HepG2 (cell line): ENCODE measurements at regions not wholly inside any gene's neighbourhood (a gene's known extent, or its start where the extent isn't known, plus 50 kb on each side); places are given as distances from the start of the nearest gene placed in this dataset.

Experiments used
- ATAC-seq: fragments of 200-7000 bp; cut with Tn5 transposase; 3 replicates; pipeline ENCODE4 v1.9.1; 2020; ENCODE audit warnings: mild to moderate bottlenecking, moderate library complexity
- BruUV-seq: library from RNA; stranded (reverse); fragments of 400-500 nt; replicated peaks from 2 replicates; lab custom pipeline; 2021; lab: Mats Ljungman, UMichigan
- CTCF ChIA-PET: fragments of 300-600 bp; formaldehyde crosslinking; extraction: SDS; loops from one replicate; lab custom pipeline; 2021; ENCODE audit warnings: low total read pairs, inconsistent platforms, low intra/inter-chr PET ratio; lab: Yijun Ruan, JAX
- POLR2A ChIA-PET: fragments of 350-600 bp; sonication (Branson Sonifier 250); formaldehyde crosslinking; loops from one replicate; lab custom pipeline; 2020; ENCODE audit warnings: antibody characterized with exemption, inconsistent platforms; lab: Yijun Ruan, JAX
- DNase-seq: peaks from one replicate; pipeline ENCODE4 v3.0.0-alpha.2; 2015; ENCODE audit warnings: low spot score
- FAIRE-seq: peaks from 3 replicates; lab custom pipeline; 2011; peaks lifted over from hg19 to GRCh38; lab: Jason Lieb, UNC
- H2AFZ ChIP-seq: one replicate; pipeline ENCODE4 v1.6.1; 2011; ENCODE audit warnings: low read length, inconsistent platforms
- H3K27ac ChIP-seq: fragments of 300-600 bp; 3 replicates; pipeline ENCODE4 v1.8.0; 2011; ENCODE audit warnings: mixed run types, mild to moderate bottlenecking, mixed read lengths, low read length, inconsistent platforms; ENCODE audit not compliant: insufficient read depth; ENCODE audit errors: extremely low read length
- H3K27me3 ChIP-seq, 2 experiments: fragments of 200-600 bp in 1 of 2; 2 replicates in 1 of 2; 3 replicates in 1 of 2; pipeline versions ENCODE4 v1.6.0 to v1.8.0; 2011; ENCODE audit warnings: low read length in 2 of 2, mild to moderate bottlenecking in 2 of 2, moderate library complexity in 2 of 2, inconsistent platforms in 1 of 2; ENCODE audit not compliant: insufficient read depth in 2 of 2, control insufficient read depth in 1 of 2
- H3K36me3 ChIP-seq, 2 experiments: fragments of 200-600 bp in 1 of 2; replicated peaks in 1 of 2; 2 replicates in 1 of 2; 3 replicates in 1 of 2; pipeline versions ENCODE4 v1.5.1 to v1.8.0; 2011; ENCODE audit warnings: low read length in 2 of 2, inconsistent platforms in 1 of 2; ENCODE audit not compliant: insufficient read depth in 2 of 2, control insufficient read depth in 1 of 2
- H3K4me1 ChIP-seq: 2 replicates; pipeline ENCODE4 v1.5.1; 2012; ENCODE audit warnings: low read length, inconsistent platforms; ENCODE audit not compliant: insufficient read depth
- H3K4me2 ChIP-seq: 2 replicates; pipeline ENCODE4 v1.6.0; 2011; ENCODE audit warnings: low read depth, low read length, inconsistent platforms
- H3K4me3 ChIP-seq, 3 experiments: fragments of 200-600 bp in 1 of 3; sonication (generic), shearing (Covaris generic) in 1 of 3; replicated peaks in 1 of 3; 2 replicates each; pipeline ENCODE4 v1.5.1; 2011 to 2016; ENCODE audit warnings: low read length in 3 of 3, inconsistent platforms in 2 of 3, low read depth in 2 of 3, mild to moderate bottlenecking in 2 of 3, control low read depth in 1 of 3, mixed read lengths in 1 of 3; ENCODE audit not compliant: insufficient read depth in 1 of 3
- H3K79me2 ChIP-seq: one replicate; pipeline ENCODE4 v1.6.1; 2011; ENCODE audit warnings: low read length, inconsistent platforms; ENCODE audit not compliant: insufficient read depth
- H3K9ac ChIP-seq: 2 replicates; pipeline ENCODE4 v1.6.0; 2011; ENCODE audit warnings: mild to moderate bottlenecking, low read depth, low read length, inconsistent platforms; ENCODE audit not compliant: insufficient read depth
- H3K9me3 ChIP-seq: 2 replicates; pipeline ENCODE4 v1.5.1; 2012; ENCODE audit warnings: mild to moderate bottlenecking, low read length
- H4K20me1 ChIP-seq: 2 replicates; pipeline ENCODE4 v1.6.0; 2011; ENCODE audit warnings: inconsistent platforms, mild to moderate bottlenecking, low read length, moderate library complexity; ENCODE audit not compliant: insufficient read depth
- FIP1L1 ChIP-seq: fragments of 200-400 bp; formaldehyde crosslinking; IDR thresholded peaks from 2 replicates; pipeline ENCODE4 v1.6.1; 2018; ENCODE audit warnings: low read depth, mild to moderate bottlenecking, low read length, moderate library complexity, borderline replicate concordance; ENCODE audit not compliant: insufficient read depth
- NR2C2 ChIP-seq: sonication (generic); formaldehyde crosslinking; IDR thresholded peaks from 2 replicates; pipeline ENCODE4 v1.4.0; 2020; ENCODE audit warnings: missing genetic modification reagents, mild to moderate bottlenecking, moderate library complexity, borderline replicate concordance
- ZFP41 ChIP-seq: sonication (generic); formaldehyde crosslinking; IDR thresholded peaks from 2 replicates; pipeline ENCODE4 v1.4.0; 2020; ENCODE audit warnings: mild to moderate bottlenecking, missing genetic modification reagents, borderline replicate concordance
- ZNF383 ChIP-seq: sonication (generic); formaldehyde crosslinking; IDR thresholded peaks from 2 replicates; pipeline ENCODE4 v1.4.0; 2020; ENCODE audit warnings: missing genetic modification reagents, mild to moderate bottlenecking, borderline replicate concordance
- ZNF44 ChIP-seq: sonication (generic); formaldehyde crosslinking; IDR thresholded peaks from 2 replicates; pipeline ENCODE4 v1.5.1; 2020; ENCODE audit warnings: mild to moderate bottlenecking, missing genetic modification reagents
- WGBS: methylation state at CpG from one replicate; pipeline ENCODE4 v1.1.6; 2017; ENCODE audit warnings: low lambda C conversion rate; 5-methylcytosine and 5-hydroxymethylcytosine counted together
- in situ Hi-C: cut with HindIII; loops from 2 replicates; pipeline ENCODE4 v1.10.0; 2017; ENCODE audit warnings: low pct_unique_long_range_greater_than_20kb; ENCODE audit not compliant: extremely low pct_ligation_motif_present
- intact Hi-C: fragments of 100-400 bp; cut with micrococcal nuclease; formaldehyde crosslinking; loops from one replicate; pipeline ENCODE4 v1.10.0; 2022; ENCODE audit not compliant: unreplicated experiment
- TF ChIP-seq, protein P1 (sequence below): sonication (generic); formaldehyde crosslinking; IDR thresholded peaks from 2 replicates; pipeline ENCODE4 v1.5.0; 2020; ENCODE audit warnings: mild to moderate bottlenecking, missing genetic modification reagents, moderate library complexity
- TF ChIP-seq, protein P2 (sequence below): sonication (generic); formaldehyde crosslinking; IDR thresholded peaks from 2 replicates; pipeline ENCODE4 v1.4.0; 2020; ENCODE audit warnings: missing genetic modification reagents, mild to moderate bottlenecking, borderline replicate concordance
- TF ChIP-seq, protein P3 (sequence below): sonication (generic); formaldehyde crosslinking; IDR thresholded peaks from 2 replicates; pipeline ENCODE4 v1.5.0; 2020; ENCODE audit warnings: mild to moderate bottlenecking, missing genetic modification reagents, borderline replicate concordance

DNA sequence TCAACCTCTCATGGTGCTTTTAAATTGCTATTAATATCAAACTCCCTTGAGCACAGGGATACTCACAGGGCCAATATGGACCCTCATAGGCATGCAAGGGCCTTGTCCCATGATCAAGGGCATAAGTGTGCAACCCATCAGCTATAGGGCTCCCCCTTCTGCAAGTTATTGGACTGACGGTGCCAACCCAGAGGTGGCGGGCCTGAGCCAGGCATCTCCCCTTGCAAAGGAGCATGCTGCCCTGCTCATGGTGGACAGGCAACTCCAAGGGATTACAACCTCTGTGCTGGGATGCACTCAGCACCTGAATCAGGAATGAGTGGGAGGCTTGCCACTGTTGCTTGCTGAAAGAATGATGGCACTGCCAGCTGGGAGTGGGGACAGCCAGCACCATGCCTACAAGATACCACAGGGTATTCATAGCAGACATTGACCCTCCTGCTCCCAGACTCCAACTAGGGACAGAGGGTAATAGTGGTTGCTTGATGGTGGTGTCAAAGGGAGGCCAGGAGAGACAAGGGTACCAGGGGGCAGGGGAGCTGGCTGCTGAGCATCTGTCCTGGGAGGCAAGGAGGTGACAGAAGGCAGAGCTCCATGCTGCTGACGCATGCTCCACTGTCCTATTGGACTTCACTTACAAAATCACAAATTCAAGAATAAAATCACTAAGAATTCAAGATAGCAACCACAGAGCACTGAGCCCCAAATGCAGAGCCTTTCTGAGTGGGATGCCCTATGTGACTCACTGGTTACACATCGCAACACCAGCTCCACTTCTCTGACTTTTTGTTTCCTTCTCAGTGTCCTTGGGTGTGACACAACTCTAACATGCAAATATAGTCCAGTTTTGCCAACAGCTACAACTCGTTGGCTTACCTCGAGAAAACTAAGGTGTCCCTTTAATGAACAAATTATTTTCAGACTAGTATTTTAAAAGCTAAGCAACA is 157.1 kb upstream of the CCDC150 start:
- FAIRE-seq (no peak), ATAC-seq (peak; percentile 51; the same call in 2 of the 3 replicates), DNase-seq (no peak)
- 3% methylated on average over 6 of the region's 6 CpGs for WGBS
- H3K27ac ChIP-seq, result no peak overlapping the region
- no peaks in the 10 kb centered on the region for H3K79me2 ChIP-seq
- CTCF ChIA-PET, result no interaction called here
- H3K27me3 ChIP-seq, result peaks cover 0 to 7% of the 10 kb centered on the region in 2 experiments; a peak in 2 of 5 replicates
- BruUV-seq, result no TSS peak
- intact Hi-C loops, result no loop called here
- POLR2A ChIA-PET, result no interaction called here
- TF ChIP-seq ZNF383 (CRISPR knock-in tag) (no peak), ZFP41 (CRISPR knock-in tag) (no peak)
- no peak overlapping the region for H2AFZ ChIP-seq
- no peaks in the 10 kb centered on the region for H3K9me3 ChIP-seq
- H4K20me1 ChIP-seq, result no peaks in the 10 kb centered on the region
- no peak overlapping the region for H3K4me3 ChIP-seq
- no peaks in the 10 kb centered on the region for H3K4me1 ChIP-seq
- no peak overlapping the region for H3K4me2 ChIP-seq
- in situ Hi-C loops, result no loop called here
- no peaks in the 10 kb centered on the region for H3K36me3 ChIP-seq
- H3K9ac ChIP-seq, result no peak overlapping the region

DNA sequence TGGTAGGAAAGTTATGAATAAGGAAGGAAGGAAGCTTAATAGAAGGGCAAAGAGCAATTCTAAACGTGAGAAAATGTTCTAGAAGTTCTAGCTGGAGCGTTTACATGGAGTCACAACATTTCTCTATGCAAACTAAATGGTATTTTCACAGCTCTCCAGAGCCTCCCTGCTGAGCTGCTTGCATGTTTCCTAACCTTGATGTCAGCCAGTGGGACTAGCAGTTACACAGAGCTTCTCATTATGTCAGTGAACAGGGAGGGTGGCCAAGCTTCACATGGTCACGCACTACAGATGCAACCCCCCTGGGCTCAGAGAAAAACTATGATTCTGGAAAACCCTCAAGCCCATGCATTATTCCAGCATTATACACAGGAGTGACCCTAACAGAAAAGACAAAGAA is 153.4 kb upstream of the CCDC150 start:
- ChIA-PET POLR2A (no interaction called here), CTCF (no interaction called here)
- 6% methylated on average over 3 of the region's 3 CpGs for WGBS
- Histone ChIP-seq H4K20me1 (no peaks in the 10 kb centered on the region), H3K27me3 (peaks cover 0 to 7% of the 10 kb centered on the region in 2 experiments; a peak in 2 of 5 replicates), H2AFZ (no peak overlapping the region), H3K9ac (no peak overlapping the region), H3K4me2 (no peak overlapping the region), H3K4me3 (no peak overlapping the region), H3K27ac (no peak overlapping the region), H3K4me1 (no peaks in the 10 kb centered on the region), H3K79me2 (no peaks in the 10 kb centered on the region), H3K36me3 (no peaks in the 10 kb centered on the region), H3K9me3 (no peaks in the 10 kb centered on the region)
- no TSS peak for BruUV-seq
- intact Hi-C loops, result no loop called here
- no peak for ATAC-seq
- no peak for FAIRE-seq
- in situ Hi-C loops, result no loop called here
- DNase-seq, result no peak
- no peak for TF ChIP-seq FIP1L1
- TF ChIP-seq ZNF44, result no peak
- TF ChIP-seq, protein P1, sequence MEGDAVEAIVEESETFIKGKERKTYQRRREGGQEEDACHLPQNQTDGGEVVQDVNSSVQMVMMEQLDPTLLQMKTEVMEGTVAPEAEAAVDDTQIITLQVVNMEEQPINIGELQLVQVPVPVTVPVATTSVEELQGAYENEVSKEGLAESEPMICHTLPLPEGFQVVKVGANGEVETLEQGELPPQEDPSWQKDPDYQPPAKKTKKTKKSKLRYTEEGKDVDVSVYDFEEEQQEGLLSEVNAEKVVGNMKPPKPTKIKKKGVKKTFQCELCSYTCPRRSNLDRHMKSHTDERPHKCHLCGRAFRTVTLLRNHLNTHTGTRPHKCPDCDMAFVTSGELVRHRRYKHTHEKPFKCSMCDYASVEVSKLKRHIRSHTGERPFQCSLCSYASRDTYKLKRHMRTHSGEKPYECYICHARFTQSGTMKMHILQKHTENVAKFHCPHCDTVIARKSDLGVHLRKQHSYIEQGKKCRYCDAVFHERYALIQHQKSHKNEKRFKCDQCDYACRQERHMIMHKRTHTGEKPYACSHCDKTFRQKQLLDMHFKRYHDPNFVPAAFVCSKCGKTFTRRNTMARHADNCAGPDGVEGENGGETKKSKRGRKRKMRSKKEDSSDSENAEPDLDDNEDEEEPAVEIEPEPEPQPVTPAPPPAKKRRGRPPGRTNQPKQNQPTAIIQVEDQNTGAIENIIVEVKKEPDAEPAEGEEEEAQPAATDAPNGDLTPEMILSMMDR, result no peak
- TF ChIP-seq, protein P2, sequence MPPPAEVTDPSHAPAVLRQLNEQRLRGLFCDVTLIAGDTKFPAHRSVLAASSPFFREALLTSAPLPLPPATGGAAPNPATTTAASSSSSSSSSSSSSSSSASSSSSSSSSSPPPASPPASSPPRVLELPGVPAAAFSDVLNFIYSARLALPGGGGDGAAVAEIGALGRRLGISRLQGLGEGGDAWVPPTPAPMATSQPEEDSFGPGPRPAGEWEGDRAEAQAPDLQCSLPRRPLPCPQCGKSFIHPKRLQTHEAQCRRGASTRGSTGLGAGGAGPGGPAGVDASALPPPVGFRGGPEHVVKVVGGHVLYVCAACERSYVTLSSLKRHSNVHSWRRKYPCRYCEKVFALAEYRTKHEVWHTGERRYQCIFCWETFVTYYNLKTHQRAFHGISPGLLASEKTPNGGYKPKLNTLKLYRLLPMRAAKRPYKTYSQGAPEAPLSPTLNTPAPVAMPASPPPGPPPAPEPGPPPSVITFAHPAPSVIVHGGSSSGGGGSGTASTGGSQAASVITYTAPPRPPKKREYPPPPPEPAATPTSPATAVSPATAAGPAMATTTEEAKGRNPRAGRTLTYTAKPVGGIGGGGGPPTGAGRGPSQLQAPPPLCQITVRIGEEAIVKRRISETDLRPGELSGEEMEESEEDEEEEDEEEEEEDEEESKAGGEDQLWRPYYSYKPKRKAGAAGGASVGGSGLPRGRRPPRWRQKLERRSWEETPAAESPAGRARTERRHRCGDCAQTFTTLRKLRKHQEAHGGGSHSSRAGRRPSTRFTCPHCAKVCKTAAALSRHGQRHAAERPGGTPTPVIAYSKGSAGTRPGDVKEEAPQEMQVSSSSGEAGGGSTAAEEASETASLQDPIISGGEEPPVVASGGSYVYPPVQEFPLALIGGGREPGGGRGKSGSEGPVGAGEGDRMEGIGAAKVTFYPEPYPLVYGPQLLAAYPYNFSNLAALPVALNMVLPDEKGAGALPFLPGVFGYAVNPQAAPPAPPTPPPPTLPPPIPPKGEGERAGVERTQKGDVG (CRISPR knock-in tag), result no peak
- no peak for TF ChIP-seq NR2C2 (CRISPR knock-in tag)
- TF ChIP-seq, protein P3, sequence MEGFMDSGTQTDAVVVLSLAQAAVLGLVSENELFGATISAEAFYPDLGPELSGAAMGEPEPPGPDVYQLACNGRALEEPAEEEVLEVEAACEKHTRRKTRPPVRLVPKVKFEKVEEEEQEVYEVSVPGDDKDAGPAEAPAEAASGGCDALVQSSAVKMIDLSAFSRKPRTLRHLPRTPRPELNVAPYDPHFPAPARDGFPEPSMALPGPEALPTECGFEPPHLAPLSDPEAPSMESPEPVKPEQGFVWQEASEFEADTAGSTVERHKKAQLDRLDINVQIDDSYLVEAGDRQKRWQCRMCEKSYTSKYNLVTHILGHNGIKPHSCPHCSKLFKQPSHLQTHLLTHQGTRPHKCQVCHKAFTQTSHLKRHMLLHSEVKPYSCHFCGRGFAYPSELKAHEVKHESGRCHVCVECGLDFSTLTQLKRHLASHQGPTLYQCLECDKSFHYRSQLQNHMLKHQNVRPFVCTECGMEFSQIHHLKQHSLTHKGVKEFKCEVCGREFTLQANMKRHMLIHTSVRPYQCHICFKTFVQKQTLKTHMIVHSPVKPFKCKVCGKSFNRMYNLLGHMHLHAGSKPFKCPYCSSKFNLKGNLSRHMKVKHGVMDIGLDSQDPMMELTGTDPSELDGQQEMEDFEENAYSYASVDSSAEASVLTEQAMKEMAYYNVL, result no peak
